HepG2 (cell line): ENCODE measurements at regions not wholly inside any gene's neighbourhood (a gene's known extent, or its start where the extent isn't known, plus 50 kb on each side); places are given as distances from the start of the nearest gene placed in this dataset.

Experiments
- ATAC-seq: fragments of 200-7000 bp; cut with Tn5 transposase; 3 replicates; pipeline ENCODE4 v1.9.1; 2020; ENCODE audit warnings: mild to moderate bottlenecking, moderate library complexity
- BruUV-seq: library from RNA; stranded (reverse); fragments of 400-500 nt; replicated peaks from 2 replicates; lab custom pipeline; 2021; lab: Mats Ljungman, UMichigan
- CTCF ChIA-PET: fragments of 300-600 bp; formaldehyde crosslinking; extraction: SDS; loops from one replicate; lab custom pipeline; 2021; ENCODE audit warnings: low total read pairs, inconsistent platforms, low intra/inter-chr PET ratio; lab: Yijun Ruan, JAX
- POLR2A ChIA-PET: fragments of 350-600 bp; sonication (Branson Sonifier 250); formaldehyde crosslinking; loops from one replicate; lab custom pipeline; 2020; ENCODE audit warnings: antibody characterized with exemption, inconsistent platforms; lab: Yijun Ruan, JAX
- DNase-seq: peaks from one replicate; pipeline ENCODE4 v3.0.0-alpha.2; 2015; ENCODE audit warnings: low spot score
- FAIRE-seq: peaks from 3 replicates; lab custom pipeline; 2011; peaks lifted over from hg19 to GRCh38; lab: Jason Lieb, UNC
- H2AFZ ChIP-seq: one replicate; pipeline ENCODE4 v1.6.1; 2011; ENCODE audit warnings: low read length, inconsistent platforms
- H3K27ac ChIP-seq: fragments of 300-600 bp; 3 replicates; pipeline ENCODE4 v1.8.0; 2011; ENCODE audit warnings: mixed run types, mild to moderate bottlenecking, mixed read lengths, low read length, inconsistent platforms; ENCODE audit not compliant: insufficient read depth; ENCODE audit errors: extremely low read length
- H3K27me3 ChIP-seq, 2 experiments: fragments of 200-600 bp in 1 of 2; 2 replicates in 1 of 2; 3 replicates in 1 of 2; pipeline versions ENCODE4 v1.6.0 to v1.8.0; 2011; ENCODE audit warnings: low read length in 2 of 2, mild to moderate bottlenecking in 2 of 2, moderate library complexity in 2 of 2, inconsistent platforms in 1 of 2; ENCODE audit not compliant: insufficient read depth in 2 of 2, control insufficient read depth in 1 of 2
- H3K36me3 ChIP-seq, 2 experiments: fragments of 200-600 bp in 1 of 2; replicated peaks in 1 of 2; 2 replicates in 1 of 2; 3 replicates in 1 of 2; pipeline versions ENCODE4 v1.5.1 to v1.8.0; 2011; ENCODE audit warnings: low read length in 2 of 2, inconsistent platforms in 1 of 2; ENCODE audit not compliant: insufficient read depth in 2 of 2, control insufficient read depth in 1 of 2
- H3K4me1 ChIP-seq: 2 replicates; pipeline ENCODE4 v1.5.1; 2012; ENCODE audit warnings: low read length, inconsistent platforms; ENCODE audit not compliant: insufficient read depth
- H3K4me2 ChIP-seq: 2 replicates; pipeline ENCODE4 v1.6.0; 2011; ENCODE audit warnings: low read depth, low read length, inconsistent platforms
- H3K4me3 ChIP-seq, 3 experiments: fragments of 200-600 bp in 1 of 3; sonication (generic), shearing (Covaris generic) in 1 of 3; replicated peaks in 1 of 3; 2 replicates each; pipeline ENCODE4 v1.5.1; 2011 to 2016; ENCODE audit warnings: low read length in 3 of 3, inconsistent platforms in 2 of 3, low read depth in 2 of 3, mild to moderate bottlenecking in 2 of 3, control low read depth in 1 of 3, mixed read lengths in 1 of 3; ENCODE audit not compliant: insufficient read depth in 1 of 3
- H3K79me2 ChIP-seq: one replicate; pipeline ENCODE4 v1.6.1; 2011; ENCODE audit warnings: low read length, inconsistent platforms; ENCODE audit not compliant: insufficient read depth
- H3K9ac ChIP-seq: 2 replicates; pipeline ENCODE4 v1.6.0; 2011; ENCODE audit warnings: mild to moderate bottlenecking, low read depth, low read length, inconsistent platforms; ENCODE audit not compliant: insufficient read depth
- H3K9me3 ChIP-seq: 2 replicates; pipeline ENCODE4 v1.5.1; 2012; ENCODE audit warnings: mild to moderate bottlenecking, low read length
- H4K20me1 ChIP-seq: 2 replicates; pipeline ENCODE4 v1.6.0; 2011; ENCODE audit warnings: inconsistent platforms, mild to moderate bottlenecking, low read length, moderate library complexity; ENCODE audit not compliant: insufficient read depth
- ARHGAP35 ChIP-seq: sonication (generic); formaldehyde crosslinking; IDR thresholded peaks from 2 replicates; pipeline ENCODE4 v1.9.0; 2022; ENCODE audit warnings: mild to moderate bottlenecking, inconsistent platforms, moderate library complexity, missing genetic modification reagents, borderline replicate concordance
- KAT2B ChIP-seq: fragments of 150-350 bp; IDR thresholded peaks from 2 replicates; pipeline ENCODE4 v1.6.1; 2014; ENCODE audit warnings: low read depth, low read length, borderline replicate concordance
- KLF9 ChIP-seq: IDR thresholded peaks from 2 replicates; pipeline ENCODE4 v1.6.1; 2016; ENCODE audit warnings: low read depth
- KMT2B ChIP-seq: IDR thresholded peaks from 2 replicates; pipeline ENCODE4 v1.6.1; 2016; ENCODE audit warnings: missing genetic modification reagents, missing compliant biosample characterization
- NFATC3 ChIP-seq: sonication (generic); formaldehyde crosslinking; IDR thresholded peaks from 2 replicates; pipeline ENCODE4 v1.5.1; 2020; ENCODE audit warnings: mild to moderate bottlenecking, missing genetic modification reagents
- NFYC ChIP-seq: IDR thresholded peaks from 2 replicates; pipeline ENCODE4 v1.6.1; 2016; ENCODE audit warnings: missing genetic modification reagents, missing compliant biosample characterization
- PBX2 ChIP-seq: IDR thresholded peaks from 2 replicates; pipeline ENCODE4 v1.6.1; 2016; ENCODE audit warnings: control low read depth
- ZFY ChIP-seq: sonication (generic); formaldehyde crosslinking; IDR thresholded peaks from 2 replicates; pipeline ENCODE4 v1.4.0; 2020; ENCODE audit warnings: missing genetic modification reagents
- ZNF274 ChIP-seq: sonication (generic); formaldehyde crosslinking; IDR thresholded peaks from 2 replicates; pipeline ENCODE4 v1.5.1; 2020; ENCODE audit warnings: mild to moderate bottlenecking, missing genetic modification reagents
- ZNF34 ChIP-seq: sonication (generic); formaldehyde crosslinking; IDR thresholded peaks from 2 replicates; pipeline ENCODE4 v1.4.0; 2020; ENCODE audit warnings: mild to moderate bottlenecking, missing genetic modification reagents, borderline replicate concordance
- ZNF616 ChIP-seq: sonication (generic); formaldehyde crosslinking; IDR thresholded peaks from 2 replicates; pipeline ENCODE4 v1.5.0; 2020; ENCODE audit warnings: low read depth, mild to moderate bottlenecking, missing genetic modification reagents
- ZNF773 ChIP-seq: sonication (generic); formaldehyde crosslinking; IDR thresholded peaks from 2 replicates; pipeline ENCODE4 v1.4.0; 2020; ENCODE audit warnings: missing genetic modification reagents, borderline replicate concordance
- WGBS: methylation state at CpG from one replicate; pipeline ENCODE4 v1.1.6; 2017; ENCODE audit warnings: low lambda C conversion rate; 5-methylcytosine and 5-hydroxymethylcytosine counted together
- in situ Hi-C: cut with HindIII; loops from 2 replicates; pipeline ENCODE4 v1.10.0; 2017; ENCODE audit warnings: low pct_unique_long_range_greater_than_20kb; ENCODE audit not compliant: extremely low pct_ligation_motif_present
- intact Hi-C: fragments of 100-400 bp; cut with micrococcal nuclease; formaldehyde crosslinking; loops from one replicate; pipeline ENCODE4 v1.10.0; 2022; ENCODE audit not compliant: unreplicated experiment
- TF ChIP-seq, protein P1 (sequence below): sonication (generic); formaldehyde crosslinking; conservative IDR thresholded peaks from 2 replicates; pipeline ENCODE4 v1.4.0; 2020; ENCODE audit warnings: mild to moderate bottlenecking, missing genetic modification reagents, moderate library complexity
- TF ChIP-seq, protein P2 (sequence below): sonication (generic); formaldehyde crosslinking; conservative IDR thresholded peaks from 2 replicates; pipeline ENCODE4 v1.4.0; 2020; ENCODE audit warnings: missing genetic modification reagents

- H2AFZ ChIP-seq: no peak overlapping the region
- H4K20me1 ChIP-seq: no peaks in the 10 kb centered on the region
- ChIA-PET CTCF (no interaction called here), POLR2A (no interaction called here)
- H3K27me3 ChIP-seq: no peaks in the 10 kb centered on the region; a peak in 1 of 5 replicates
- H3K9me3 ChIP-seq: no peaks in the 10 kb centered on the region
- no peak for ATAC-seq
- TF ChIP-seq KAT2B (no peak), KLF9 (CRISPR knock-in tag) (no peak), ZFY (CRISPR knock-in tag) (no peak), ZNF274 (no peak), ZNF773 (CRISPR knock-in tag) (no peak), PBX2 (CRISPR knock-in tag) (no peak), ZNF34 (CRISPR knock-in tag) (no peak), ZNF616 (CRISPR knock-in tag) (no peak), KMT2B (CRISPR knock-in tag) (no peak), NFYC (CRISPR knock-in tag) (no peak), ARHGAP35 (no peak), NFATC3 (CRISPR knock-in tag) (no peak)
- TF ChIP-seq, protein P1, sequence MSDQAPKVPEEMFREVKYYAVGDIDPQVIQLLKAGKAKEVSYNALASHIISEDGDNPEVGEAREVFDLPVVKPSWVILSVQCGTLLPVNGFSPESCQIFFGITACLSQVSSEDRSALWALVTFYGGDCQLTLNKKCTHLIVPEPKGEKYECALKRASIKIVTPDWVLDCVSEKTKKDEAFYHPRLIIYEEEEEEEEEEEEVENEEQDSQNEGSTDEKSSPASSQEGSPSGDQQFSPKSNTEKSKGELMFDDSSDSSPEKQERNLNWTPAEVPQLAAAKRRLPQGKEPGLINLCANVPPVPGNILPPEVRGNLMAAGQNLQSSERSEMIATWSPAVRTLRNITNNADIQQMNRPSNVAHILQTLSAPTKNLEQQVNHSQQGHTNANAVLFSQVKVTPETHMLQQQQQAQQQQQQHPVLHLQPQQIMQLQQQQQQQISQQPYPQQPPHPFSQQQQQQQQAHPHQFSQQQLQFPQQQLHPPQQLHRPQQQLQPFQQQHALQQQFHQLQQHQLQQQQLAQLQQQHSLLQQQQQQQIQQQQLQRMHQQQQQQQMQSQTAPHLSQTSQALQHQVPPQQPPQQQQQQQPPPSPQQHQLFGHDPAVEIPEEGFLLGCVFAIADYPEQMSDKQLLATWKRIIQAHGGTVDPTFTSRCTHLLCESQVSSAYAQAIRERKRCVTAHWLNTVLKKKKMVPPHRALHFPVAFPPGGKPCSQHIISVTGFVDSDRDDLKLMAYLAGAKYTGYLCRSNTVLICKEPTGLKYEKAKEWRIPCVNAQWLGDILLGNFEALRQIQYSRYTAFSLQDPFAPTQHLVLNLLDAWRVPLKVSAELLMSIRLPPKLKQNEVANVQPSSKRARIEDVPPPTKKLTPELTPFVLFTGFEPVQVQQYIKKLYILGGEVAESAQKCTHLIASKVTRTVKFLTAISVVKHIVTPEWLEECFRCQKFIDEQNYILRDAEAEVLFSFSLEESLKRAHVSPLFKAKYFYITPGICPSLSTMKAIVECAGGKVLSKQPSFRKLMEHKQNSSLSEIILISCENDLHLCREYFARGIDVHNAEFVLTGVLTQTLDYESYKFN (CRISPR knock-in tag): no peak
- TF ChIP-seq, protein P2, sequence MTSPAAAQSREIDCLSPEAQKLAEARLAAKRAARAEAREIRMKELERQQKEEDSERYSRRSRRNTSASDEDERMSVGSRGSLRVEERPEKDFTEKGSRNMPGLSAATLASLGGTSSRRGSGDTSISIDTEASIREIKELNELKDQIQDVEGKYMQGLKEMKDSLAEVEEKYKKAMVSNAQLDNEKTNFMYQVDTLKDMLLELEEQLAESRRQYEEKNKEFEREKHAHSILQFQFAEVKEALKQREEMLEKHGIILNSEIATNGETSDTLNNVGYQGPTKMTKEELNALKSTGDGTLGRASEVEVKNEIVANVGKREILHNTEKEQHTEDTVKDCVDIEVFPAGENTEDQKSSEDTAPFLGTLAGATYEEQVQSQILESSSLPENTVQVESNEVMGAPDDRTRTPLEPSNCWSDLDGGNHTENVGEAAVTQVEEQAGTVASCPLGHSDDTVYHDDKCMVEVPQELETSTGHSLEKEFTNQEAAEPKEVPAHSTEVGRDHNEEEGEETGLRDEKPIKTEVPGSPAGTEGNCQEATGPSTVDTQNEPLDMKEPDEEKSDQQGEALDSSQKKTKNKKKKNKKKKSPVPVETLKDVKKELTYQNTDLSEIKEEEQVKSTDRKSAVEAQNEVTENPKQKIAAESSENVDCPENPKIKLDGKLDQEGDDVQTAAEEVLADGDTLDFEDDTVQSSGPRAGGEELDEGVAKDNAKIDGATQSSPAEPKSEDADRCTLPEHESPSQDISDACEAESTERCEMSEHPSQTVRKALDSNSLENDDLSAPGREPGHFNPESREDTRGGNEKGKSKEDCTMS (CRISPR knock-in tag): no peak
- no peak overlapping the region for H3K4me2 ChIP-seq
- no TSS peak for BruUV-seq
- H3K4me1 ChIP-seq: no peaks in the 10 kb centered on the region
- no peak for FAIRE-seq
- in situ Hi-C loops: no loop called here
- no peak for DNase-seq
- H3K79me2 ChIP-seq: no peaks in the 10 kb centered on the region
- no peak overlapping the region for H3K9ac ChIP-seq
- 11% methylated on average over 6 of the region's 6 CpGs for WGBS
- H3K27ac ChIP-seq: no peak overlapping the region
- no peak overlapping the region for H3K4me3 ChIP-seq
- intact Hi-C loops: no loop called here
- no peaks in the 10 kb centered on the region for H3K36me3 ChIP-seq
These were observed 542.7 kb downstream of the TNS3 start for GRCh38 chr7:47039089-47039648.
